Activated gamma-delta T cell treated with Interleukin-2 at 50 U/mL for 16 hours (primary cell): ENCODE measurements at regions not wholly inside any gene's neighbourhood (a gene's known extent, or its start where the extent isn't known, plus 50 kb on each side); places are given as distances from the start of the nearest gene placed in this dataset.

ENCODE experiments used
- DNase-seq: peaks from one replicate; pipeline ENCODE4 v3.0.0-alpha.2; 2020

- DNase-seq = no peak
Measured at GRCh38 chr20:43863821-43864544, 50.7 kb upstream of the TOX2 start.

GRCh38 chr20:43863330-43863729 lies 51.3 kb upstream of the TOX2 start:
- DNase-seq = no peak

- DNase-seq = no peak
Measured at GRCh38 chr20:43862438-43862837, 52.2 kb upstream of the TOX2 start.

- DNase-seq = no peak
Measured at GRCh38 chr20:43859994-43860393, 54.7 kb upstream of the TOX2 start.

- no peak for DNase-seq
Measured at GRCh38 chr20:43857932-43858331, 56.7 kb upstream of the TOX2 start.

GRCh38 chr20:43857127-43857526 lies 57.5 kb upstream of the TOX2 start:
- DNase-seq = no peak

- DNase-seq = no peak
Measured at GRCh38 chr20:43855803-43856202, 58.8 kb upstream of the TOX2 start.

GRCh38 chr20:43853918-43854317 lies 60.7 kb upstream of the TOX2 start:
- no peak for DNase-seq

GRCh38 chr20:43853174-43853803 lies 61.4 kb upstream of the TOX2 start:
- no peak for DNase-seq

GRCh38 chr20:43849496-43850186 lies 65.0 kb upstream of the TOX2 start:
- DNase-seq = no peak

GRCh38 chr20:43846516-43846905 lies 68.1 kb upstream of the TOX2 start:
- no peak for DNase-seq

GRCh38 chr20:43844778-43845614 lies 69.7 kb upstream of the TOX2 start:
- DNase-seq = no peak

GRCh38 chr20:43843965-43844660 lies 70.5 kb upstream of the TOX2 start:
- DNase-seq = no peak

- no peak for DNase-seq
Measured at GRCh38 chr20:43843096-43843964, 71.3 kb upstream of the TOX2 start.

- DNase-seq = no peak
Measured at GRCh38 chr20:43842126-43843020, 72.3 kb upstream of the TOX2 start.

- DNase-seq = peak; percentile 27
Measured at GRCh38 chr20:43840382-43841070, 74.1 kb upstream of the TOX2 start.

GRCh38 chr20:43839793-43840199 lies 74.9 kb upstream of the TOX2 start:
- no peak for DNase-seq

- no peak for DNase-seq
Measured at GRCh38 chr20:43838703-43839060, 76.0 kb upstream of the TOX2 start.

- no peak for DNase-seq
Measured at GRCh38 chr20:43837856-43838702, 76.6 kb upstream of the TOX2 start.
